Stimulated activated CD4-positive, alpha-beta T cell treated with anti-CD3 and anti-CD28 coated beads, Interleukin-15, amount 100 ng/mL, for 1 hour (primary cell): ENCODE measurements at regions not wholly inside any gene's neighbourhood (a gene's known extent, or its start where the extent isn't known, plus 50 kb on each side); places are given as distances from the start of the nearest gene placed in this dataset.

Experiments used
- DNase-seq, 2 donors: peaks; one replicate each; pipeline ENCODE4 v3.0.0-alpha.2; 2020; ENCODE audit warnings: low read depth in 1 of 2, low spot score in 1 of 2

- no peak for DNase-seq
Observed at GRCh38 chr2:160672211-160672610, 178.6 kb upstream of the RBMS1 start.

GRCh38 chr2:160674146-160674750 is 180.6 kb upstream of the RBMS1 start:
- no peak for DNase-seq

- DNase-seq, result no peak
Observed at GRCh38 chr2:160679686-160680085, 186.1 kb upstream of the RBMS1 start.

- DNase-seq, result no peak
Observed at GRCh38 chr2:160680294-160680693, 186.7 kb upstream of the RBMS1 start.

- DNase-seq, result no peak
Observed at GRCh38 chr2:160680974-160681373, 187.4 kb upstream of the RBMS1 start.

GRCh38 chr2:160683206-160683605 is 189.6 kb upstream of the RBMS1 start:
- DNase-seq, result no peak

GRCh38 chr2:160687629-160688028 is 194.0 kb upstream of the RBMS1 start:
- no peak for DNase-seq

GRCh38 chr2:160689441-160689840 is 195.8 kb upstream of the RBMS1 start:
- no peak for DNase-seq

GRCh38 chr2:160694221-160694620 is 200.6 kb upstream of the RBMS1 start:
- no peak for DNase-seq

GRCh38 chr2:160694631-160695030 is 201.0 kb upstream of the RBMS1 start:
- DNase-seq, result no peak

- DNase-seq, result no peak
Observed at GRCh38 chr2:160695402-160696086, 201.9 kb upstream of the RBMS1 start.

GRCh38 chr2:160696087-160696452 is 202.5 kb upstream of the RBMS1 start:
- DNase-seq, result no peak

- DNase-seq, result no peak
Observed at GRCh38 chr2:160697817-160698216, 204.2 kb upstream of the RBMS1 start.

- no peak for DNase-seq
Observed at GRCh38 chr2:160700021-160700814, 206.6 kb upstream of the RBMS1 start.

- DNase-seq, result no peak
Observed at GRCh38 chr2:160701822-160702221, 208.2 kb upstream of the RBMS1 start.

GRCh38 chr2:160702754-160703153 is 209.1 kb upstream of the RBMS1 start:
- DNase-seq, result no peak

GRCh38 chr2:160703648-160704585 is 210.3 kb upstream of the RBMS1 start:
- DNase-seq, result no peak

GRCh38 chr2:160715428-160715827 is 221.8 kb upstream of the RBMS1 start:
- DNase-seq, result no peak

GRCh38 chr2:160719116-160719515 is 225.5 kb upstream of the RBMS1 start:
- no peak for DNase-seq

- no peak for DNase-seq
Observed at GRCh38 chr2:160720098-160720497, 226.5 kb upstream of the RBMS1 start.
